NCI-H345 (cell line): ENCODE measurements at regions not wholly inside any gene's neighbourhood (a gene's known extent, or its start where the extent isn't known, plus 50 kb on each side); places are given as distances from the start of the nearest gene placed in this dataset.

Source experiments
- DNase-seq: peaks from one replicate; lab custom pipeline; 2025; lab: John Stamatoyannopoulos, UW

GRCh38 chr3:144296808-144297207 is 325.2 kb downstream of the DIPK2A start:
- no peak for DNase-seq

- DNase-seq = no peak
These were observed 330.2 kb downstream of the DIPK2A start for GRCh38 chr3:144301863-144302262.

GRCh38 chr3:144307951-144308350 is 336.3 kb downstream of the DIPK2A start:
- no peak for DNase-seq

GRCh38 chr3:144308396-144308795 is 336.8 kb downstream of the DIPK2A start:
- DNase-seq = no peak

- no peak for DNase-seq
These were observed 341.1 kb downstream of the DIPK2A start for GRCh38 chr3:144312702-144313101.

- DNase-seq = no peak
These were observed 343.3 kb downstream of the DIPK2A start for GRCh38 chr3:144314946-144315345.

- DNase-seq = no peak
These were observed 346.3 kb downstream of the DIPK2A start for GRCh38 chr3:144317961-144318360.

GRCh38 chr3:144324076-144324475 is 352.5 kb downstream of the DIPK2A start:
- no peak for DNase-seq

- no peak for DNase-seq
These were observed 361.2 kb downstream of the DIPK2A start for GRCh38 chr3:144332868-144333267.

- no peak for DNase-seq
These were observed 369.8 kb downstream of the DIPK2A start for GRCh38 chr3:144341471-144341870.

GRCh38 chr3:144343343-144343742 is 371.7 kb downstream of the DIPK2A start:
- DNase-seq = no peak

- DNase-seq = no peak
These were observed 372.2 kb downstream of the DIPK2A start for GRCh38 chr3:144343777-144344176.

- no peak for DNase-seq
These were observed 373.4 kb downstream of the DIPK2A start for GRCh38 chr3:144344925-144345548.

- no peak for DNase-seq
These were observed 378.5 kb downstream of the DIPK2A start for GRCh38 chr3:144350125-144350524.

GRCh38 chr3:144351011-144351410 is 379.4 kb downstream of the DIPK2A start:
- DNase-seq = no peak

- DNase-seq = no peak
These were observed 380.2 kb downstream of the DIPK2A start for GRCh38 chr3:144351773-144352365.

- no peak for DNase-seq
These were observed 386.6 kb downstream of the DIPK2A start for GRCh38 chr3:144358191-144358590.

- no peak for DNase-seq
These were observed 389.4 kb downstream of the DIPK2A start for GRCh38 chr3:144361002-144361401.

GRCh38 chr3:144362126-144362525 is 390.5 kb downstream of the DIPK2A start:
- DNase-seq = no peak

- DNase-seq = no peak
These were observed 392.2 kb downstream of the DIPK2A start for GRCh38 chr3:144363856-144364255.

GRCh38 chr3:144364737-144365136 is 393.1 kb downstream of the DIPK2A start:
- DNase-seq = no peak

GRCh38 chr3:144369129-144369879 is 397.7 kb downstream of the DIPK2A start:
- peak; percentile 97 for DNase-seq

GRCh38 chr3:144375088-144375487 is 403.5 kb downstream of the DIPK2A start:
- DNase-seq = no peak
